ENCODE measurements at regions not wholly inside any gene's neighbourhood (a gene's known extent, or its start where the extent isn't known, plus 50 kb on each side); places are given as distances from the start of the nearest gene placed in this dataset.

DNA sequence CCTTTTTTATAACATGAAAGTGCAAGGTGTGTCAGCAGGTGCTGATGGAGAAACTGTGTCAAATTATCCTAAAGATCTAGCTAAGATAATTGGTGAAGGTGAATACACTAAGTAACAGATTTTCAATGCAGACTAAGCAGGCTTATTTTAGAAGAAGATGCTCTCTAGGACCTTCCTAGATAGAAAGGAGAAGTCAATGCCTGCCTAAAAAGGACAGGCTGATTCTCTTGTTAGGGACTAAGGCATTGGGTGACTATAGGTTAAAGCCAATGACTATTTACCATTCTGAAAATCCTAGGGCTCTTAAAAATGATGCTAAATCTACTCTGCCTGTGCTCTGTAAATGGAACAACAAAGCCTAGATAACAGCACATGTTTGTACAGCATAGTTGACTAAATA is 1682.4 kb downstream of the MAT2B start:
- no peak overlapping the region for H3K4me3 ChIP-seq
- no peak for DNase-seq
- no peaks in the 10 kb centered on the region for H3K9me2 ChIP-seq (ENCODE audit: insufficient read depth)
- H3K4me2 ChIP-seq (ENCODE audit: unreplicated experiment), result no peak overlapping the region
- H4K20me1 ChIP-seq (ENCODE audit: insufficient read depth), result no peaks in the 10 kb centered on the region
- no peaks in the 10 kb centered on the region for H3K36me3 ChIP-seq (ENCODE audit: low read depth)
- H3K4me1 ChIP-seq (ENCODE audit: insufficient read depth), result no peaks in the 10 kb centered on the region
- no peaks in the 10 kb centered on the region for H3K27me3 ChIP-seq (replicated peaks; ENCODE audit: insufficient read depth)
- no peaks in the 10 kb centered on the region for H3F3A ChIP-seq (ENCODE audit: insufficient read depth)
- H3K9me3 ChIP-seq (ENCODE audit: low read depth), result no peaks in the 10 kb centered on the region
- H3K79me2 ChIP-seq (ENCODE audit: insufficient read depth), result no peaks in the 10 kb centered on the region
- no peak overlapping the region for H3K27ac ChIP-seq
- TF ChIP-seq EZH2 (IDR thresholded peaks at IDR 0.05; ENCODE audit: insufficient read depth, poor library complexity, severe bottlenecking), result no peak
- no peak for TF ChIP-seq EZH2phosphoT487 (IDR thresholded peaks at IDR 0.05; ENCODE audit: insufficient read depth, low read depth)
- in situ Hi-C loops (cut with MboI), result no loop called here
- no peak overlapping the region for H2AFZ ChIP-seq
- H3K9ac ChIP-seq, result no peak overlapping the region

DNA sequence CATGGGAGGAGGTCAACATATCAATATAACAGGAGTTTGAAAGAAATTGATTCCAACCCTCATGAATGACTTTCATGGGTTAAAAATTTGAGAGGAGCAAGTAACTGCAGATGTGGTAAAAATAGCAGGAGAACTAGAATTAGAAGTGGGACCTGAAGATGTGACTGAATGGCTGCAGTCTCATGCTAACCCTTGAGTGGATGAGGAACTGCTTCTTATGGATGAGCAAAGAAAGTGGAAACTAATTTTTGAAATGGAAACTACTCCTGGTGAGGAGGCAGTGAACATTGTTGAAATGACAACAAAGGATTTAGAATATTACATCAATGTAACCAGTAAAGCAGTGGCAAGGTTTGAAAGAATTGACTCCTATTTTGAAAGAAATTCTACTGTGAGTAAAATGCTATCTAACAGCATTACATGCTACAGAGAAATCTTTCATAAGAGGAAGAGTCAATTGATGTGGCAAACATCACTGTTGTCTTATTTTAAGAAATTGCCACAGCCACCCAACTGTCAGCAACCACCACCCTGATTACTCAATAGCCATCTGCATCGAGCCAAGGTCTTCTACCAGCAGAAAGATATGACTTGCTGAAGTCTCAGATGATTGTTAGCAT is 1683.2 kb downstream of the MAT2B start:
- H3F3A ChIP-seq (ENCODE audit: insufficient read depth), result no peaks in the 10 kb centered on the region
- DNase-seq, result no peak
- no peak overlapping the region for H2AFZ ChIP-seq
- H3K4me2 ChIP-seq (ENCODE audit: unreplicated experiment), result no peak overlapping the region
- H3K27me3 ChIP-seq (replicated peaks; ENCODE audit: insufficient read depth), result no peaks in the 10 kb centered on the region
- H3K9me2 ChIP-seq (ENCODE audit: insufficient read depth), result no peaks in the 10 kb centered on the region
- H3K27ac ChIP-seq, result no peak overlapping the region
- no peak overlapping the region for H3K9ac ChIP-seq
- no peak overlapping the region for H3K4me3 ChIP-seq
- no peaks in the 10 kb centered on the region for H3K79me2 ChIP-seq (ENCODE audit: insufficient read depth)
- H3K4me1 ChIP-seq (ENCODE audit: insufficient read depth), result no peaks in the 10 kb centered on the region
- no peaks in the 10 kb centered on the region for H3K9me3 ChIP-seq (ENCODE audit: low read depth)
- in situ Hi-C loops (cut with MboI), result no loop called here
- no peaks in the 10 kb centered on the region for H3K36me3 ChIP-seq (ENCODE audit: low read depth)
- TF ChIP-seq EZH2 (IDR thresholded peaks at IDR 0.05; ENCODE audit: insufficient read depth, poor library complexity, severe bottlenecking), result no peak
- no peak for TF ChIP-seq EZH2phosphoT487 (IDR thresholded peaks at IDR 0.05; ENCODE audit: insufficient read depth, low read depth)
- WGBS, 2 experiments (ENCODE audit: low coverage in 1 of 2, low lambda C conversion rate in 2 of 2, missing lambda C conversion rate in 2 of 2), result 0 to 13% methylated on average over 1 of the region's 1 CpG
- H4K20me1 ChIP-seq (ENCODE audit: insufficient read depth), result no peaks in the 10 kb centered on the region

DNA sequence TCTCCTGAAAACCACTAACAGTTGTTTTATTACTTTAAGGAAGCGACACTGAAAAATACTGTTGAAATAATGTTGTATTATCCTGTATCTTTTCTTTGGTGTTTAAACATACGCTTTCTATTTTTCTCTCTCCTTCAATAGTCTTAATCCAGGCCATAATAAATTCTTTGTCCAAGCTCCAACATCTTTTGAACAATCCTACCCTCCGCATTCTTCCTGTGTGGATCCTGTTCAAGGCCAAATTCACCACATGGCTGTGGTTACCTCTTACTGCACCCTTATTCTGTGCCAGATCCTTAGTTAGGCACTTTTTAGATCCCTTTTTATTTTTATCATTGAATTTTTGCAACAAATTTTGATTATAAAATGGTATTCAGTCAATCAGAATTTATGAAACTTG is 1691.5 kb downstream of the MAT2B start:
- Histone ChIP-seq H3K4me1 (ENCODE audit: insufficient read depth) (no peaks in the 10 kb centered on the region), H3K9me2 (ENCODE audit: insufficient read depth) (no peaks in the 10 kb centered on the region), H3K4me3 (no peak overlapping the region), H3K9me3 (ENCODE audit: low read depth) (no peaks in the 10 kb centered on the region), H3K9ac (no peak overlapping the region), H3F3A (ENCODE audit: insufficient read depth) (no peaks in the 10 kb centered on the region), H3K27ac (no peak overlapping the region), H3K27me3 (replicated peaks; ENCODE audit: insufficient read depth) (no peaks in the 10 kb centered on the region), H3K36me3 (ENCODE audit: low read depth) (no peaks in the 10 kb centered on the region), H2AFZ (no peak overlapping the region), H4K20me1 (ENCODE audit: insufficient read depth) (no peaks in the 10 kb centered on the region), H3K79me2 (ENCODE audit: insufficient read depth) (no peaks in the 10 kb centered on the region), H3K4me2 (ENCODE audit: unreplicated experiment) (no peak overlapping the region)
- no peak for TF ChIP-seq EZH2 (IDR thresholded peaks at IDR 0.05; ENCODE audit: insufficient read depth, poor library complexity, severe bottlenecking)
- no peak for TF ChIP-seq EZH2phosphoT487 (IDR thresholded peaks at IDR 0.05; ENCODE audit: insufficient read depth, low read depth)
- no peak for DNase-seq
- WGBS, 2 experiments (ENCODE audit: low coverage in 1 of 2, low lambda C conversion rate in 2 of 2, missing lambda C conversion rate in 2 of 2), result 5 to 10% methylated on average over 3 of the region's 3 CpGs
- in situ Hi-C loops (cut with MboI), result no loop called here

DNA sequence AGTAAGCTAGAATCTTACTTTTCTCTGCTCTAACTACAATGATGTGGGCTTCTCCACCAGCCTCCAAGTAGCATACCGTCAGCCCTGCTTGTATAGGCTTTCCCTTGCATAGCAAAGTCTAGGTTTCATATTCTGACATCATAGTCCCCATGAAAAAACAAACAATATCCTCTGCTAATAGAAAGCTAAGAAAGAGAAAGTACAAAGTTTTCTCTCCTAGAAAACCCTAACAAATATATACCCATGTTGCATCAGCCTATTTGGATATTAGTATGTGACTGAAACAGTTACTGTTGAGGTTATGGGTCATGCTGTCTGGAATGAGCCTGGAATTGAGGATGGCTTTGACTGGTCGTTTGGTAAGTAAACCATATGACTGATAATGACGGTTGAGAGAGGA is 1696.0 kb downstream of the MAT2B start:
- no peak for DNase-seq
- in situ Hi-C loops (cut with MboI), result loop anchor here (25.0 kb wide), 3 partner anchors 1164 to 1639 kb away; no protein-coding TSS in a partner anchor
- H3K27ac ChIP-seq, result no peak overlapping the region

More for the DNA sequence above, 1696.0 kb downstream of the MAT2B start:
- Histone ChIP-seq H3K4me3 (no peak overlapping the region), H3K4me2 (ENCODE audit: unreplicated experiment) (no peak overlapping the region), H3K9me2 (ENCODE audit: insufficient read depth) (no peaks in the 10 kb centered on the region), H3K27me3 (replicated peaks; ENCODE audit: insufficient read depth) (no peaks in the 10 kb centered on the region), H4K20me1 (ENCODE audit: insufficient read depth) (no peaks in the 10 kb centered on the region), H3K9me3 (ENCODE audit: low read depth) (no peaks in the 10 kb centered on the region), H3K79me2 (ENCODE audit: insufficient read depth) (no peaks in the 10 kb centered on the region), H3K9ac (no peak overlapping the region), H2AFZ (no peak overlapping the region), H3F3A (ENCODE audit: insufficient read depth) (no peaks in the 10 kb centered on the region), H3K4me1 (ENCODE audit: insufficient read depth) (no peaks in the 10 kb centered on the region), H3K36me3 (ENCODE audit: low read depth) (no peaks in the 10 kb centered on the region)
- WGBS, 2 experiments (ENCODE audit: low coverage in 1 of 2, low lambda C conversion rate in 2 of 2, missing lambda C conversion rate in 2 of 2), result 35% methylated on average over 3 of the region's 3 CpGs
- TF ChIP-seq EZH2phosphoT487 (IDR thresholded peaks at IDR 0.05; ENCODE audit: insufficient read depth, low read depth) (no peak), EZH2 (IDR thresholded peaks at IDR 0.05; ENCODE audit: insufficient read depth, poor library complexity, severe bottlenecking) (no peak)
